HepG2 (cell line): ENCODE measurements at regions not wholly inside any gene's neighbourhood (a gene's known extent, or its start where the extent isn't known, plus 50 kb on each side); places are given as distances from the start of the nearest gene placed in this dataset.

Source experiments
- CCDC6 ChIP-seq: sonication (generic); formaldehyde crosslinking; IDR thresholded peaks from 2 replicates; pipeline ENCODE4 v1.8.1; 2022; ENCODE audit warnings: mild to moderate bottlenecking, missing genetic modification reagents, moderate library complexity
- CENPX ChIP-seq: sonication (generic); formaldehyde crosslinking; IDR thresholded peaks from 2 replicates; pipeline ENCODE4 v1.9.0; 2021; ENCODE audit warnings: mild to moderate bottlenecking, missing genetic modification reagents, moderate library complexity
- NFYC ChIP-seq: IDR thresholded peaks from 2 replicates; pipeline ENCODE4 v1.6.1; 2016; ENCODE audit warnings: missing genetic modification reagents, missing compliant biosample characterization
- PITX1 ChIP-seq: sonication (generic); formaldehyde crosslinking; IDR thresholded peaks from 2 replicates; pipeline ENCODE4 v1.5.1; 2020; ENCODE audit warnings: mild to moderate bottlenecking, missing genetic modification reagents
- TAF15 ChIP-seq: fragments of 200-400 bp; formaldehyde crosslinking; IDR thresholded peaks from one replicate; pipeline ENCODE4 v1.6.1; 2018; ENCODE audit warnings: mild to moderate bottlenecking, low read depth, low read length; ENCODE audit not compliant: poor library complexity, severe bottlenecking
- TP53 ChIP-seq: sonication (generic); formaldehyde crosslinking; conservative IDR thresholded peaks from 2 replicates; pipeline ENCODE4 v1.4.0; 2020; ENCODE audit warnings: missing genetic modification reagents
- ZBTB3 ChIP-seq: sonication (generic); formaldehyde crosslinking; IDR thresholded peaks from 2 replicates; pipeline ENCODE4 v1.4.0; 2020; ENCODE audit warnings: low read depth, mild to moderate bottlenecking, moderate library complexity, missing genetic modification reagents, borderline replicate concordance
- ZBTB38 ChIP-seq: sonication (generic); formaldehyde crosslinking; IDR thresholded peaks from 2 replicates; pipeline ENCODE4 v1.5.1; 2020; ENCODE audit warnings: mild to moderate bottlenecking, missing genetic modification reagents
- ZC3H13 ChIP-seq: sonication (generic); formaldehyde crosslinking; IDR thresholded peaks from 2 replicates; pipeline ENCODE4 v1.8.1; 2023; ENCODE audit warnings: mild to moderate bottlenecking, missing genetic modification reagents, moderate library complexity
- ZFP41 ChIP-seq: sonication (generic); formaldehyde crosslinking; IDR thresholded peaks from 2 replicates; pipeline ENCODE4 v1.4.0; 2020; ENCODE audit warnings: mild to moderate bottlenecking, missing genetic modification reagents, borderline replicate concordance
- ZNF101 ChIP-seq: sonication (generic); formaldehyde crosslinking; IDR thresholded peaks from 2 replicates; pipeline ENCODE4 v1.4.0; 2020; ENCODE audit warnings: mild to moderate bottlenecking, low read depth, missing genetic modification reagents, borderline replicate concordance
- ZNF225 ChIP-seq: sonication (generic); formaldehyde crosslinking; IDR thresholded peaks from 2 replicates; pipeline ENCODE4 v1.4.0; 2020; ENCODE audit warnings: mild to moderate bottlenecking, missing genetic modification reagents
- ZNF253 ChIP-seq: sonication (generic); formaldehyde crosslinking; IDR thresholded peaks from 2 replicates; pipeline ENCODE4 v1.8.0; 2022; ENCODE audit warnings: mild to moderate bottlenecking, missing genetic modification reagents, borderline replicate concordance
- ZNF672 ChIP-seq: sonication (generic); formaldehyde crosslinking; IDR thresholded peaks from 2 replicates; pipeline ENCODE4 v1.8.1; 2022; ENCODE audit warnings: missing genetic modification reagents
- ZNF776 ChIP-seq: sonication (generic); formaldehyde crosslinking; IDR thresholded peaks from 2 replicates; pipeline ENCODE4 v1.4.0; 2020; ENCODE audit warnings: mild to moderate bottlenecking, missing genetic modification reagents
- ZSCAN29 ChIP-seq: sonication (generic); formaldehyde crosslinking; conservative IDR thresholded peaks from 2 replicates; pipeline ENCODE4 v1.4.0; 2020; ENCODE audit warnings: mild to moderate bottlenecking, missing genetic modification reagents
- TF ChIP-seq, protein P1 (sequence below): sonication (generic); formaldehyde crosslinking; conservative IDR thresholded peaks from 2 replicates; pipeline ENCODE4 v1.4.0; 2020; ENCODE audit warnings: missing genetic modification reagents
- TF ChIP-seq, protein P2 (sequence below): IDR thresholded peaks from 2 replicates; pipeline ENCODE4 v1.6.1; 2012; ENCODE audit warnings: low read depth, low read length, improper control_type of control experiment
- TF ChIP-seq, protein P3 (sequence below): sonication (generic); formaldehyde crosslinking; IDR thresholded peaks from 2 replicates; pipeline ENCODE4 v1.4.0; 2020; ENCODE audit warnings: missing genetic modification reagents
- TF ChIP-seq, protein P4 (sequence below): fragments of 450-650 bp; IDR thresholded peaks from 2 replicates; pipeline ENCODE4 v1.6.1; 2016
- TF ChIP-seq, protein P5 (sequence below): sonication (generic); formaldehyde crosslinking; IDR thresholded peaks from 2 replicates; pipeline ENCODE4 v1.4.0; 2020; ENCODE audit warnings: missing genetic modification reagents

DNA sequence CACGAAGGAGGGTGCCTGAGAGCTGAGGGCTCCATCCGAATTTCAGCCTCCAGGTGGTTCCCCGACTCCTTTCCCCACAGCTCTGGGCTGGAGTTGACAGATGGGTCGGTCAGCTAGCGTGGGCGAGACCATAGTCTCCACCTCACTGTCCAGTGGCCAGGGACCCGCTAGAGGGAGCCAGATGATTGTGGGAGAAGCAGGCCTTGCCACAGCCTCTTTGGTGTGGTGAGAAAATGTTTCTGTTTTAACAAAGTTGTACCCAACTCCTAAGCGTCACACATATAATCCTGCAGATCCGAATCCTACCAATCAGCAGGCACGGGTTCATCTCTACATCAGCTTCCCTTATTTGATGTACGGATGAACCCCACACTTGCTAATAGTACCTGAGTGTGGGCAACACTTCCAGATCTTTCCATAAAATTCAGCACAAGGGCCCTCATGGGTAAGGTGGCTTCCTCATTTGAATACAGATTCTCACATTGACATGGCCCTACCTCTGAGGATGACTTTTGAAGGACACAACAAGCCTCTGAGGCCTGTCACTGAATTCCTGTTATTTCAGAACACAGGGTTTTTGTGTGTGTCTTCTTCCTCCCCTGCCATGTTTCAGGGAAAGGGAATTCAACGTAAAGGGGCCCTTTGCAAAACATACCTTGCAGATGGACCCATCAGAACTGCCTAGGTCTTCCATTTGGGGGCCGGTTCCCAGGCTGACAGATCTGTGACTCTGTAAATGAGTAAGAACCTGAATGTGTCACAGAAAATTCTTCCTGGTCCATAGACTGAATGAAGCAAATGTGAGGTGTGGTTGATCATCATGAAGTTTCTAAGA is 103.2 kb upstream of the DUSP22 start (continued):
- TF ChIP-seq, protein P1, sequence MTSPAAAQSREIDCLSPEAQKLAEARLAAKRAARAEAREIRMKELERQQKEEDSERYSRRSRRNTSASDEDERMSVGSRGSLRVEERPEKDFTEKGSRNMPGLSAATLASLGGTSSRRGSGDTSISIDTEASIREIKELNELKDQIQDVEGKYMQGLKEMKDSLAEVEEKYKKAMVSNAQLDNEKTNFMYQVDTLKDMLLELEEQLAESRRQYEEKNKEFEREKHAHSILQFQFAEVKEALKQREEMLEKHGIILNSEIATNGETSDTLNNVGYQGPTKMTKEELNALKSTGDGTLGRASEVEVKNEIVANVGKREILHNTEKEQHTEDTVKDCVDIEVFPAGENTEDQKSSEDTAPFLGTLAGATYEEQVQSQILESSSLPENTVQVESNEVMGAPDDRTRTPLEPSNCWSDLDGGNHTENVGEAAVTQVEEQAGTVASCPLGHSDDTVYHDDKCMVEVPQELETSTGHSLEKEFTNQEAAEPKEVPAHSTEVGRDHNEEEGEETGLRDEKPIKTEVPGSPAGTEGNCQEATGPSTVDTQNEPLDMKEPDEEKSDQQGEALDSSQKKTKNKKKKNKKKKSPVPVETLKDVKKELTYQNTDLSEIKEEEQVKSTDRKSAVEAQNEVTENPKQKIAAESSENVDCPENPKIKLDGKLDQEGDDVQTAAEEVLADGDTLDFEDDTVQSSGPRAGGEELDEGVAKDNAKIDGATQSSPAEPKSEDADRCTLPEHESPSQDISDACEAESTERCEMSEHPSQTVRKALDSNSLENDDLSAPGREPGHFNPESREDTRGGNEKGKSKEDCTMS (CRISPR knock-in tag), result no peak
- TF ChIP-seq PITX1 (peak; percentile 59; the same call in 1 of the 2 replicates), ZNF253 (CRISPR knock-in tag) (no peak), ZNF101 (CRISPR knock-in tag) (no peak), NFYC (CRISPR knock-in tag) (no peak), TP53 (CRISPR knock-in tag) (0 out of 2 replicates have a peak, but pooled peaks have one; percentile 66), ZC3H13 (no peak), ZNF672 (no peak), ZNF225 (CRISPR knock-in tag) (no peak), TAF15 (no peak), ZBTB38 (0 out of 2 replicates have a peak, but pooled peaks have one; percentile 24), CCDC6 (CRISPR knock-in tag) (0 out of 2 replicates have a peak, but pooled peaks have one; percentile 32), ZSCAN29 (no peak), CENPX (CRISPR knock-in tag) (no peak), ZBTB3 (CRISPR knock-in tag) (no peak), ZFP41 (CRISPR knock-in tag) (no peak), ZNF776 (CRISPR knock-in tag) (no peak)
- TF ChIP-seq, protein P2, sequence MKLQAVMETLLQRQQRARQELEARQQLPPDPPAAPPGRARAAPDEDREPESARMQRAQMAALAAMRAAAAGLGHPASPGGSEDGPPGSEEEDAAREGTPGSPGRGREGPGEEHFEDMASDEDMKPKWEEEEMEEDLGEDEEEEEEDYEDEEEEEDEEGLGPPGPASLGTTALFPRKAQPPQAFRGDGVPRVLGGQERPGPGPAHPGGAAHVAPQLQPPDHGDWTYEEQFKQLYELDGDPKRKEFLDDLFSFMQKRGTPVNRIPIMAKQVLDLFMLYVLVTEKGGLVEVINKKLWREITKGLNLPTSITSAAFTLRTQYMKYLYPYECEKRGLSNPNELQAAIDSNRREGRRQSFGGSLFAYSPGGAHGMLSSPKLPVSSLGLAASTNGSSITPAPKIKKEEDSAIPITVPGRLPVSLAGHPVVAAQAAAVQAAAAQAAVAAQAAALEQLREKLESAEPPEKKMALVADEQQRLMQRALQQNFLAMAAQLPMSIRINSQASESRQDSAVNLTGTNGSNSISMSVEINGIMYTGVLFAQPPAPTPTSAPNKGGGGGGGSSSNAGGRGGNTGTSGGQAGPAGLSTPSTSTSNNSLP, result no peak
- TF ChIP-seq, protein P3, sequence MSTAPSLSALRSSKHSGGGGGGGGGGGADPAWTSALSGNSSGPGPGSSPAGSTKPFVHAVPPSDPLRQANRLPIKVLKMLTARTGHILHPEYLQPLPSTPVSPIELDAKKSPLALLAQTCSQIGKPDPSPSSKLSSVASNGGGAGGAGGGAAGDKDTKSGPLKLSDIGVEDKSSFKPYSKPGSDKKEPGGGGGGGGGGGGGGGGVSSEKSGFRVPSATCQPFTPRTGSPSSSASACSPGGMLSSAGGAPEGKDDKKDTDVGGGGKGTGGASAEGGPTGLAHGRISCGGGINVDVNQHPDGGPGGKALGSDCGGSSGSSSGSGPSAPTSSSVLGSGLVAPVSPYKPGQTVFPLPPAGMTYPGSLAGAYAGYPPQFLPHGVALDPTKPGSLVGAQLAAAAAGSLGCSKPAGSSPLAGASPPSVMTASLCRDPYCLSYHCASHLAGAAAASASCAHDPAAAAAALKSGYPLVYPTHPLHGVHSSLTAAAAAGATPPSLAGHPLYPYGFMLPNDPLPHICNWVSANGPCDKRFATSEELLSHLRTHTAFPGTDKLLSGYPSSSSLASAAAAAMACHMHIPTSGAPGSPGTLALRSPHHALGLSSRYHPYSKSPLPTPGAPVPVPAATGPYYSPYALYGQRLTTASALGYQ (CRISPR knock-in tag), result no peak
- TF ChIP-seq, protein P4, sequence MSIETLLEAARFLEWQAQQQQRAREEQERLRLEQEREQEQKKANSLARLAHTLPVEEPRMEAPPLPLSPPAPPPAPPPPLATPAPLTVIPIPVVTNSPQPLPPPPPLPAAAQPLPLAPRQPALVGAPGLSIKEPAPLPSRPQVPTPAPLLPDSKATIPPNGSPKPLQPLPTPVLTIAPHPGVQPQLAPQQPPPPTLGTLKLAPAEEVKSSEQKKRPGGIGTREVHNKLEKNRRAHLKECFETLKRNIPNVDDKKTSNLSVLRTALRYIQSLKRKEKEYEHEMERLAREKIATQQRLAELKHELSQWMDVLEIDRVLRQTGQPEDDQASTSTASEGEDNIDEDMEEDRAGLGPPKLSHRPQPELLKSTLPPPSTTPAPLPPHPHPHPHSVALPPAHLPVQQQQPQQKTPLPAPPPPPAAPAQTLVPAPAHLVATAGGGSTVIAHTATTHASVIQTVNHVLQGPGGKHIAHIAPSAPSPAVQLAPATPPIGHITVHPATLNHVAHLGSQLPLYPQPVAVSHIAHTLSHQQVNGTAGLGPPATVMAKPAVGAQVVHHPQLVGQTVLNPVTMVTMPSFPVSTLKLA, result no peak
- TF ChIP-seq, protein P5, sequence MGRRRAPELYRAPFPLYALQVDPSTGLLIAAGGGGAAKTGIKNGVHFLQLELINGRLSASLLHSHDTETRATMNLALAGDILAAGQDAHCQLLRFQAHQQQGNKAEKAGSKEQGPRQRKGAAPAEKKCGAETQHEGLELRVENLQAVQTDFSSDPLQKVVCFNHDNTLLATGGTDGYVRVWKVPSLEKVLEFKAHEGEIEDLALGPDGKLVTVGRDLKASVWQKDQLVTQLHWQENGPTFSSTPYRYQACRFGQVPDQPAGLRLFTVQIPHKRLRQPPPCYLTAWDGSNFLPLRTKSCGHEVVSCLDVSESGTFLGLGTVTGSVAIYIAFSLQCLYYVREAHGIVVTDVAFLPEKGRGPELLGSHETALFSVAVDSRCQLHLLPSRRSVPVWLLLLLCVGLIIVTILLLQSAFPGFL (CRISPR knock-in tag), result no peak
